LNCAP (cell line): ENCODE measurements at regions not wholly inside any gene's neighbourhood (a gene's known extent, or its start where the extent isn't known, plus 50 kb on each side); places are given as distances from the start of the nearest gene placed in this dataset.

ENCODE experiments used
- TF ChIP-seq, protein P1 (sequence below): fragments of 450-650 bp; IDR thresholded peaks from 2 replicates; pipeline ENCODE4 v1.5.1; 2017; ENCODE audit warnings: mild to moderate bottlenecking

DNA sequence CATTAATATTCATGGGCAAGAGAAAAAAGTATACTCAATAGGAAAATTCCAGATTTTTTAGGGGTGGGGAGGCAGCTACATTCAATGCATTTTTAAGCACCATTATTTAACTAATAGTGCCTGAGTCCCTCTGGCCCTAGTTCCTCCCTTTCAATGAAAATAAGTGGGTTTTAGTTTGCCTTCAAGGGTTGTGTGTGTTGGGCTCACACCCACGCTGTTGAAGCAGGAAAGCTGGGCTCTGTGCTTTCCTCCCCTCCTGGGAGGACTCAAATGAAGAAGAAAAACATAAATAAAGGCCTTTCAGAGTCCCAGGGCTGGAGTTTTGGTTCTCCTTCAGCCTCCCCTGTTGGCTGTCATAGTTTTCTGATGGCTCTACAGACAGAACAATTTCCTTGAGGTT, 366.2 kb downstream of the MIAT start:
- TF ChIP-seq, protein P1, sequence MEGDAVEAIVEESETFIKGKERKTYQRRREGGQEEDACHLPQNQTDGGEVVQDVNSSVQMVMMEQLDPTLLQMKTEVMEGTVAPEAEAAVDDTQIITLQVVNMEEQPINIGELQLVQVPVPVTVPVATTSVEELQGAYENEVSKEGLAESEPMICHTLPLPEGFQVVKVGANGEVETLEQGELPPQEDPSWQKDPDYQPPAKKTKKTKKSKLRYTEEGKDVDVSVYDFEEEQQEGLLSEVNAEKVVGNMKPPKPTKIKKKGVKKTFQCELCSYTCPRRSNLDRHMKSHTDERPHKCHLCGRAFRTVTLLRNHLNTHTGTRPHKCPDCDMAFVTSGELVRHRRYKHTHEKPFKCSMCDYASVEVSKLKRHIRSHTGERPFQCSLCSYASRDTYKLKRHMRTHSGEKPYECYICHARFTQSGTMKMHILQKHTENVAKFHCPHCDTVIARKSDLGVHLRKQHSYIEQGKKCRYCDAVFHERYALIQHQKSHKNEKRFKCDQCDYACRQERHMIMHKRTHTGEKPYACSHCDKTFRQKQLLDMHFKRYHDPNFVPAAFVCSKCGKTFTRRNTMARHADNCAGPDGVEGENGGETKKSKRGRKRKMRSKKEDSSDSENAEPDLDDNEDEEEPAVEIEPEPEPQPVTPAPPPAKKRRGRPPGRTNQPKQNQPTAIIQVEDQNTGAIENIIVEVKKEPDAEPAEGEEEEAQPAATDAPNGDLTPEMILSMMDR: no peak

DNA sequence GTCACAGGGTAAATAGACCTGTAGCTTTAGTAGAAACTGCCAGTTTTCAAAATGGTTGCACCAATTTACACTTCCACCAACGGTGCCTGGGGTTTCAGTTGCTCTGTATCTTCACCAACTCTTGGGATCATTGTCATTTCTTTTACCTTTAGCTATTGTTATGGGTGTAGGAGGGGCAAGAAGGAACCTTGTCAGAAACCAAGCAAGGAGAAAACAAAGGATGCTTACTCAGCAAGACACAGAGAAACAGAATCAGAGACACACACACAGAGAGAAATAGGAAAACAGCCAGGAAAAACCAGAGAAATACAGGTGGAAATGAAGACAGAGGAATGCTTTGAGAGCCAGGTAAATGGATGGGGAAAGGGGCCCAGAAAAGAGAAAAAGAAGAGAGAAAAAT, 367.6 kb downstream of the MIAT start:
- TF ChIP-seq, protein P1: no peak

DNA sequence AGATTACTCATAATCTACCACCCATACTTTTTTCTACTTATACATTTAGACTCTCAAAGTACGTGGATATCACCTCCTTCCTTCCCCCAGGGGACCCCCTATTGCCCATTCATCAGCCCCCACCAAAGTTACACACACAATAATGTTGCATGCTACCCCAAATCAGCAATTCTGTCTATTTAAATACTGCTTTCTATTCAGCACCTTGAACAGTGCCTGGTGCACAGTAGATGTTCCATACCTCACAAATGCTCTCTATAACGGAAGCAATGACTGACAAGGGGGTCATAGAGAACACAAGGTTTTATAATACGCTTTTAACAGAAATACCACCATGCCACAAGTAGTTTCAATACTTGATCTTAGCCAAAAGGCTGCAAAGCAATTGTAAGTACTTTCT, 370.7 kb downstream of the MIAT start:
- TF ChIP-seq, protein P1: no peak

DNA sequence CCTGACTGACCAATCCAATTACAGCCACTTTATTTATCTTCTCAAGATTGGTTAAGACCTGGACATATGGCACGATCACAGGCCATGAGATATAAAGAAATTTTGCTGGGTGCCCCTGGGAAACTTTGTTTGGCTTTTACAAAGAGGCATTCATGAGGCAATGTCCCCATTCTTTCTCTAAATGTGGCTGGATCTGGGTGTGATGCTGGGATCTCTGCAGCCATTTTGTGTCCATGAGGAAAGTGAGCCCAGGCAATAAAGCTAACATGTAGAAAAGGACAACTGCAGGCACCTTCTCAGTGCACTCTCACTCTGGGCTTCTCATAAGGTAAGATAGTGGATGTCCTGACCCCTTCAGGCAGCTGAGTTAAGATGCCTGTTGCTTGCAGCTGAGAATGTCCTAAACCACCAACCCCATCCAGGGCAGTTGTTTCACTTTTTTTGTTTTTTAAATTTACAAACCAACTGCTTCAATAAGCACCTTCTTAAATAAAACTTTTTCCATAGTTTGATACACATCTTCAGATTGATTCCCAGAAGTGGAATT, 372.3 kb downstream of the MIAT start:
- TF ChIP-seq, protein P1: no peak

DNA sequence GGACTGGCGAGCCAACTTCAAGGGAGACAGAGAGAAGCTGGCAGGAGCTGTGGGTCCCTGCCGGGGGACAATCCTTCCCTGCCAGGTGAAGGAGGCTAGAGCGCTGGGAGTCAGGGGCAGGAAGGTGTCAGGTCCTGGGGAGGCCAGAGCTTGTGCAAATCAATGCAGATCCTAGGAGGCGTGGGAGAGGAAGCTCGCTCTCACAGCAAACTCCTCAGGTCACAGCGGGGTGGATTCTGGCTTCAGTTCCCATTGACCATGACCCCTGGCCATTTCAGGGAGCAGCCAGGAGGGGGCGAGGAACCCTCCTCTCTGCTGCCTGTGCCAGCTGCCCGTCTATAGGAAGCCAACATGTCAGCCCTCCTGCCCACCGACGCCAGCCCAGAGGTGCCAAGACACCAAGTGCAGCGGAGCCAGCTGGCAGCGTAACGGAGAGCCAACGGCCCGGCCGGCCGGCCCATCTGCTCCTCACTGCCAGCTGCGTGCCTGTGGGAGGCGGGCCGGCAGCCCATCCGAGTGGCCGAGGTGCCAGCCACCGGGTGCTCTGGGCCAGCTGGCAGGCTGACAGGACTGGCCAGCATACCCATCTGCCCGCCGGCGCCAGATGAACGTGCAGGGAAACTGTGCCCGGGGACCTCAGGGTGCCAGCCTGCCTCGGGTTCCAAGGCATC, 374.8 kb downstream of the MIAT start:
- TF ChIP-seq, protein P1: no peak

DNA sequence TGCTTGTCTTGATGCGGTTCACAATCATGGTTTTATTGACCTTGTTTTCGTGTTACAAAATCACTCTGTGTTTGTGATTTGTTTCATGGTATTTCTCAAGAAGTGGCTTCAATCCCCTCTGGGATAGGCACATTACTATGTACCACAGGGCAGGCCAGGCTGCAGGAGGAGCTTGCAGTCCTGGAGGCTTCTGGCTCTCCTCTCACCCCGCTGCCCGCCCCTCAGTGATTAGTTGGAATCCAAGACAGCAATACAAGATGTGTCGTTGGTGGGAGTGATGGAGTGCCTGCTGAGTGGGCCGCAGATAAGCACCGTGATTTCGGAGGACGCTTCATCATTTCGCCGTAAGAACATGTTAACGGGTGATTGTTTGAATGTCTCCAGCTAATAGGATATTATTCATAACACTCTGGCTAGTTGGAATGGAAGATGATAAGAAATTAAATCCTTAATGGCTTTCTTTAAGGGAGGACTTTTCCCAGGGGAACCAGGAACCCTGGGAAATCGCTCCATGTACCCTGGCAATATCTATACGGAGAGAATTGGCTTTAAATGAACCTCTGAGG, 384.4 kb downstream of the MIAT start:
- TF ChIP-seq, protein P1: no peak

DNA sequence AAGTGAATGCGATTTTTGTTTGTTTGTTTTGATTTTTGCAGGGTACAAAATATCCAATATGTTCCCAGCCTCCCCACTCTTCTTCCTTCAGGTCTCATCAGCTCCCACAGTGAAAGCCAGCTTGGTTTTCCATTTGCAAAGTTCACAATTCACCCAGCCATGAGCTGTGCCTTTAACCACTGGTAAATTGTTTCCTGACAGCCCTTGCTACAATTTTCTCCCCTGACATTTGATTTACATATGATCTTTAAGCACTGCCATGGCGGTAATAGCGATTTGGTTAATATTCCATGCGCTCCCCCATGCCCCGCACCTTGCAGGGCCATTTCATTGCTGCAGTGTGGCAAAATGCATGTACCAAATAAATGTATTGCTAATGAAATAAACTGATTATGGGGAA, 385.9 kb downstream of the MIAT start:
- TF ChIP-seq, protein P1: no peak
